Activated CD8-positive, alpha-beta memory T cell treated with anti-CD3 and anti-CD28 coated beads, Interleukin-2, amount 10 ng/mL, durations not matched to agents 7 days and 5 days (primary cell): ENCODE measurements at regions not wholly inside any gene's neighbourhood (a gene's known extent, or its start where the extent isn't known, plus 50 kb on each side); places are given as distances from the start of the nearest gene placed in this dataset.

Experiments
- ATAC-seq: fragments of 150-1000 bp; cut with Tn5 transposase; one replicate; pipeline ENCODE4 v1.10.0; 2021; ENCODE audit warnings: moderate library complexity
- CTCF ChIA-PET: fragments of 350-600 bp; sonication (Branson Sonifier 250); formaldehyde crosslinking; loops from one replicate; lab custom pipeline; 2021; ENCODE audit warnings: antibody characterized with exemption; lab: Charles Lee
- DNase-seq: peaks from one replicate; pipeline ENCODE4 v3.0.0-alpha.2; 2020
- H3K27ac Mint-ChIP-seq: one replicate; pipeline ENCODE4 v1.8.0; 2021; ENCODE audit warnings: mild to moderate bottlenecking, mixed read lengths
- H3K27me3 Mint-ChIP-seq: one replicate; pipeline ENCODE4 v1.8.0; 2021; ENCODE audit warnings: mixed read lengths
- H3K36me3 Mint-ChIP-seq: one replicate; pipeline ENCODE4 v1.8.0; 2021; ENCODE audit warnings: mild to moderate bottlenecking, mixed read lengths
- H3K4me1 Mint-ChIP-seq: one replicate; pipeline ENCODE4 v1.8.0; 2021; ENCODE audit warnings: mixed read lengths
- H3K4me3 Mint-ChIP-seq: one replicate; pipeline ENCODE4 v1.8.0; 2021; ENCODE audit warnings: mild to moderate bottlenecking, moderate library complexity, mixed read lengths
- H3K9me3 Mint-ChIP-seq: one replicate; pipeline ENCODE4 v1.8.0; 2022; ENCODE audit warnings: low read depth, mixed read lengths

- Mint-ChIP-seq H3K36me3 (no peaks in the 10 kb centered on the region), H3K4me1 (peaks cover 16% of the 10 kb centered on the region), H3K27me3 (no peaks in the 10 kb centered on the region), H3K4me3 (no peak overlapping the region), H3K9me3 (no peaks in the 10 kb centered on the region), H3K27ac (no peak overlapping the region)
- ATAC-seq (no peak), DNase-seq (no peak)
- CTCF ChIA-PET, result interaction anchor here (0.7 kb wide), 1 partner anchor 66 kb away, joined by 3 read pairs; no protein-coding TSS in a partner anchor
Observed at GRCh38 chr2:44109166-44109565, 59.5 kb upstream of the PPM1B start.

- ATAC-seq (no peak), DNase-seq (no peak)
- CTCF ChIA-PET, result interaction anchor here (1.1 kb wide), 1 partner anchor 369 kb away, joined by 3 read pairs; no protein-coding TSS in a partner anchor
- peaks cover 9% of the 10 kb centered on the region for H3K4me1 Mint-ChIP-seq
- H3K9me3 Mint-ChIP-seq, result no peaks in the 10 kb centered on the region
- H3K36me3 Mint-ChIP-seq, result no peaks in the 10 kb centered on the region
- no peak overlapping the region for H3K4me3 Mint-ChIP-seq
- H3K27ac Mint-ChIP-seq, result no peak overlapping the region
- H3K27me3 Mint-ChIP-seq, result no peaks in the 10 kb centered on the region
Observed at GRCh38 chr2:44110444-44110843, 58.2 kb upstream of the PPM1B start.

GRCh38 chr2:44112096-44112495 is 56.6 kb upstream of the PPM1B start:
- H3K36me3 Mint-ChIP-seq, result no peaks in the 10 kb centered on the region
- CTCF ChIA-PET, result interaction anchor here (0.9 kb wide), 1 partner anchor 68 kb away, joined by 3 read pairs; no protein-coding TSS in a partner anchor
- DNase-seq, result no peak
- no peak overlapping the region for H3K27ac Mint-ChIP-seq
- no peak overlapping the region for H3K4me3 Mint-ChIP-seq
- H3K27me3 Mint-ChIP-seq, result no peaks in the 10 kb centered on the region
- H3K4me1 Mint-ChIP-seq, result peaks cover 8% of the 10 kb centered on the region
- ATAC-seq, result no peak
- no peaks in the 10 kb centered on the region for H3K9me3 Mint-ChIP-seq

GRCh38 chr2:44116319-44116718 is 52.4 kb upstream of the PPM1B start:
- H3K27me3 Mint-ChIP-seq, result no peaks in the 10 kb centered on the region
- no peak overlapping the region for H3K27ac Mint-ChIP-seq
- no peaks in the 10 kb centered on the region for H3K9me3 Mint-ChIP-seq
- no peak overlapping the region for H3K4me3 Mint-ChIP-seq
- CTCF ChIA-PET, result no interaction called here
- H3K4me1 Mint-ChIP-seq, result peaks cover 13% of the 10 kb centered on the region
- no peak for DNase-seq
- no peak for ATAC-seq
- peaks cover 1% of the 10 kb centered on the region for H3K36me3 Mint-ChIP-seq

GRCh38 chr2:44118257-44118656 is 50.4 kb upstream of the PPM1B start:
- H3K27me3 Mint-ChIP-seq, result peaks cover 7% of the 10 kb centered on the region
- DNase-seq, result peak; percentile 49
- H3K4me3 Mint-ChIP-seq, result no peak overlapping the region
- CTCF ChIA-PET, result no interaction called here
- H3K27ac Mint-ChIP-seq, result no peak overlapping the region
- peaks cover 24% of the 10 kb centered on the region for H3K4me1 Mint-ChIP-seq
- H3K36me3 Mint-ChIP-seq, result peaks cover 1% of the 10 kb centered on the region
- H3K9me3 Mint-ChIP-seq, result no peaks in the 10 kb centered on the region
- peak; percentile 45 for ATAC-seq
